CD4-positive, alpha-beta T cell (primary cell): ENCODE measurements at regions not wholly inside any gene's neighbourhood (a gene's known extent, or its start where the extent isn't known, plus 50 kb on each side); places are given as distances from the start of the nearest gene placed in this dataset.
A peak's percentile ranks its signal among the peaks of the same experiment; 100 is the strongest.
"Not testable (repeated sequence)": the region's sequence is repeated elsewhere in the genome, so short reads cannot be mapped to it uniquely, and the experiment has no call there.

ENCODE experiments used
- ATAC-seq: fragments of 200-7000 bp; cut with Tn5 transposase; one replicate; pipeline ENCODE4 v1.10.0; 2022; ENCODE audit warnings: mild to moderate bottlenecking; ENCODE audit not compliant: poor library complexity
- CTCF ChIA-PET: fragments of 350-600 bp; sonication (Branson Sonifier 250); formaldehyde crosslinking; loops from one replicate; lab custom pipeline; 2021; ENCODE audit warnings: antibody characterized with exemption, inconsistent platforms; lab: Charles Lee
- POLR2A ChIA-PET: fragments of 350-600 bp; sonication (Branson Sonifier 250); formaldehyde crosslinking; loops from one replicate; lab custom pipeline; 2021; ENCODE audit warnings: antibody characterized with exemption, inconsistent platforms; lab: Charles Lee
- DNase-seq, 14 experiments: peaks; one replicate each; pipeline ENCODE4 v3.0.0-alpha.2; 2013 to 2020; ENCODE audit warnings: mixed read lengths in 2 of 14
- H3K27ac ChIP-seq, 2 donors: one replicate each; pipeline versions ENCODE4 v1.5.1 to v1.7.0; 2013; ENCODE audit warnings: low read length in 2 of 2, low read depth in 1 of 2, mild to moderate bottlenecking in 1 of 2
- H3K27me3 ChIP-seq, 2 experiments: 1 replicate in 1 of 2; 2 replicates in 1 of 2; pipeline versions ENCODE4 v1.6.1 to v1.7.0; 2013; ENCODE audit warnings: low read length in 2 of 2, control low read depth in 1 of 2, mild to moderate bottlenecking in 1 of 2, moderate library complexity in 1 of 2; ENCODE audit not compliant: insufficient read depth in 2 of 2, control insufficient read depth in 1 of 2
- H3K36me3 ChIP-seq: one replicate; pipeline ENCODE4 v1.6.1; 2013; ENCODE audit warnings: low read length, control low read depth; ENCODE audit not compliant: insufficient read depth
- H3K4me1 ChIP-seq: one replicate; pipeline ENCODE4 v1.6.1; 2013; ENCODE audit warnings: low read length, control low read depth; ENCODE audit not compliant: insufficient read depth
- H3K4me3 ChIP-seq: one replicate; pipeline ENCODE4 v1.5.1; 2013; ENCODE audit warnings: mild to moderate bottlenecking, low read length, moderate library complexity
- H3K9me3 ChIP-seq, 2 experiments: 1 replicate in 1 of 2; 2 replicates in 1 of 2; pipeline versions ENCODE4 v1.6.1 to v1.7.0; 2013; ENCODE audit warnings: low read length in 2 of 2, mild to moderate bottlenecking in 2 of 2, control low read depth in 1 of 2, moderate library complexity in 1 of 2; ENCODE audit not compliant: control insufficient read depth in 1 of 2, insufficient read depth in 1 of 2
- H3K27ac Mint-ChIP-seq: one replicate; pipeline ENCODE4 v1.8.0; 2020; ENCODE audit warnings: mixed read lengths
- H3K27me3 Mint-ChIP-seq: one replicate; pipeline ENCODE4 v1.8.0; 2021; ENCODE audit warnings: mixed read lengths
- H3K36me3 Mint-ChIP-seq: one replicate; pipeline ENCODE4 v1.8.0; 2021; ENCODE audit warnings: low read depth, mixed read lengths
- H3K4me1 Mint-ChIP-seq: one replicate; pipeline ENCODE4 v1.8.0; 2021; ENCODE audit warnings: low read depth, mixed read lengths
- H3K4me3 Mint-ChIP-seq: one replicate; pipeline ENCODE4 v1.8.0; 2020; ENCODE audit warnings: mild to moderate bottlenecking, mixed read lengths
- H3K9me3 Mint-ChIP-seq: one replicate; pipeline ENCODE4 v1.8.0; 2020; ENCODE audit warnings: mixed read lengths
- intact Hi-C, 2 experiments: fragments of 100-400 bp; cut with DNase I in 1 of 2; cut with micrococcal nuclease in 1 of 2; formaldehyde crosslinking; loops; one replicate each; pipeline versions ENCODE4 v1.15.1 to v1.9.0; 2023 to 2025; cut with DNase I, micrococcal nuclease
- TF ChIP-seq, protein P1 (sequence below): fragments of 200-600 bp; IDR thresholded peaks from one replicate; pipeline ENCODE4 v1.8.0; 2022; ENCODE audit warnings: antibody characterized with exemption, mild to moderate bottlenecking

- DNase-seq = no peak
- H3K4me1 ChIP-seq = no peaks in the 10 kb centered on the region
- no peak for ATAC-seq
- peaks cover 0 to 4% of the 10 kb centered on the region in 2 experiments for H3K9me3 ChIP-seq
- Mint-ChIP-seq H3K27me3 (peaks cover 11% of the 10 kb centered on the region), H3K27ac (no peak overlapping the region), H3K36me3 (no peaks in the 10 kb centered on the region), H3K9me3 (no peaks in the 10 kb centered on the region), H3K4me3 (no peak overlapping the region), H3K4me1 (no peaks in the 10 kb centered on the region)
- H3K27me3 ChIP-seq = no peaks in the 10 kb centered on the region
- ChIA-PET POLR2A (no interaction called here), CTCF (interaction anchor here (1.0 kb wide), 1 partner anchor 52 kb away, joined by 3 read pairs; no protein-coding TSS in a partner anchor)
- TF ChIP-seq, protein P1, sequence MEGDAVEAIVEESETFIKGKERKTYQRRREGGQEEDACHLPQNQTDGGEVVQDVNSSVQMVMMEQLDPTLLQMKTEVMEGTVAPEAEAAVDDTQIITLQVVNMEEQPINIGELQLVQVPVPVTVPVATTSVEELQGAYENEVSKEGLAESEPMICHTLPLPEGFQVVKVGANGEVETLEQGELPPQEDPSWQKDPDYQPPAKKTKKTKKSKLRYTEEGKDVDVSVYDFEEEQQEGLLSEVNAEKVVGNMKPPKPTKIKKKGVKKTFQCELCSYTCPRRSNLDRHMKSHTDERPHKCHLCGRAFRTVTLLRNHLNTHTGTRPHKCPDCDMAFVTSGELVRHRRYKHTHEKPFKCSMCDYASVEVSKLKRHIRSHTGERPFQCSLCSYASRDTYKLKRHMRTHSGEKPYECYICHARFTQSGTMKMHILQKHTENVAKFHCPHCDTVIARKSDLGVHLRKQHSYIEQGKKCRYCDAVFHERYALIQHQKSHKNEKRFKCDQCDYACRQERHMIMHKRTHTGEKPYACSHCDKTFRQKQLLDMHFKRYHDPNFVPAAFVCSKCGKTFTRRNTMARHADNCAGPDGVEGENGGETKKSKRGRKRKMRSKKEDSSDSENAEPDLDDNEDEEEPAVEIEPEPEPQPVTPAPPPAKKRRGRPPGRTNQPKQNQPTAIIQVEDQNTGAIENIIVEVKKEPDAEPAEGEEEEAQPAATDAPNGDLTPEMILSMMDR = no peak
- H3K36me3 ChIP-seq = no peaks in the 10 kb centered on the region
- no peak overlapping the region for H3K27ac ChIP-seq
- H3K4me3 ChIP-seq = no peak overlapping the region
- intact Hi-C loops = no loop called here
Measured at GRCh38 chr13:52916486-52916990, 68.1 kb upstream of the PCDH8 start.

DNA sequence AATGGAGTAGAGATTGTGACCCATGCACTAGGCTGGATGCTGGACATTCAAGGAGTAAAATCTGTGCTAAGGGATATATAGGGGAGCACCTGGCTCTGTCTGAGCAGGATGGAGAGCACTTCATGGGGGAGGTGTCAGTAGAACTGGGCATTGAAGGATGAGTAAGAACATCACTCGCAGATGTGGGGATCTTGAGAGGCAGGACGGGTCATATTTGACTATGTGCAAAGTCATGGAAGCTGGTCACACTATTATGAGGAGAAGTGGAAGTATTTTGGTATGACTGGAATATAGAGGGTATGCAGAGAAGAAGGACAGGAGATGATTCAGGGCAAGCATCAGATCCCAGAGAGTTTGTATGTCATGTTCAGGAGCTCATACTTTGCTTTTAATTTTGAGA, 62.9 kb upstream of the PCDH8 start:
- POLR2A ChIA-PET = no interaction called here
- intact Hi-C loops = no loop called here
- H3K27me3 ChIP-seq = peaks cover 0 to 6% of the 10 kb centered on the region in 2 experiments
- Mint-ChIP-seq H3K4me1 (no peaks in the 10 kb centered on the region), H3K9me3 (no peaks in the 10 kb centered on the region), H3K36me3 (no peaks in the 10 kb centered on the region), H3K27ac (no peak overlapping the region), H3K27me3 (peaks cover 4% of the 10 kb centered on the region), H3K4me3 (no peak overlapping the region)
- no peak overlapping the region for H3K4me3 ChIP-seq
- ATAC-seq (no peak), DNase-seq (no peak)
- CTCF ChIA-PET = no interaction called here
- no peaks in the 10 kb centered on the region for H3K36me3 ChIP-seq
- H3K9me3 ChIP-seq = peaks cover 0 to 4% of the 10 kb centered on the region in 2 experiments
- no peak overlapping the region for H3K27ac ChIP-seq
- H3K4me1 ChIP-seq = no peaks in the 10 kb centered on the region
- TF ChIP-seq, protein P1 = no peak

- H3K36me3 Mint-ChIP-seq, H3K4me3 ChIP-seq, H3K9me3 Mint-ChIP-seq, H3K27ac ChIP-seq, H3K9me3 ChIP-seq, POLR2A ChIA-PET, intact Hi-C loops, H3K4me3 Mint-ChIP-seq, CTCF ChIA-PET, ATAC-seq, H3K27ac Mint-ChIP-seq, H3K4me1 ChIP-seq, H3K4me1 Mint-ChIP-seq, H3K36me3 ChIP-seq, H3K27me3 ChIP-seq: not testable (repeated sequence)
- peak in 2 of 14 experiments; percentile 12 to 27 for DNase-seq
- peaks cover 14% of the 10 kb centered on the region for H3K27me3 Mint-ChIP-seq
Measured at GRCh38 chr13:52910318-52910717, 61.9 kb upstream of the PCDH8 start.
